ENCODE measurements at regions not wholly inside any gene's neighbourhood (a gene's known extent, or its start where the extent isn't known, plus 50 kb on each side); places are given as distances from the start of the nearest gene placed in this dataset.
"Not testable (repeated sequence)": the region's sequence is repeated elsewhere in the genome, so short reads cannot be mapped to it uniquely, and the experiment has no call there.

- not testable (repeated sequence) for DNase-seq
Observed at GRCh38 chr1:120232834-120233660, 56.7 kb upstream of the SEC22B start.

DNA sequence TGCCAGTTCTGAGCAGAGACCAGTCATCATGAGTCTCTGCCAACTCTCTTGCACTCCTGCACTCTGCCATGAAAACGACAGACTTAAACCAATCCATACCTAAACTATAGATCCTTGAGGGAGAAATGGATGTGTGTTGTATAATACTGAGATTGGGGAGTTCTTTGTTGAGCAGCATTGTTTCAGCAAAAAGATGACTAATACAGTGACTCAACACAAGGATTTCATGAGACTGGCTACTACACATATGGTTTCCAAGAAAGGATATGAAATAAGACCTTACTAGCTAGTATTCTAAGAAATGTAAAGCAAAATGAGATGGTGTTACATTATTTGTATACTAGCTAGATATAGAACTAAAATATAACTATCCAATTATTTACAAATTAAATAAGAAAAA lies 53.5 kb upstream of the SEC22B start:
- DNase-seq, result not testable (repeated sequence)

Measured in CD4-positive, alpha-beta T cell treated with Interleukin-10 for 1 hour (primary cell).